IMR-90 (cell line): ENCODE measurements at regions not wholly inside any gene's neighbourhood (a gene's known extent, or its start where the extent isn't known, plus 50 kb on each side); places are given as distances from the start of the nearest gene placed in this dataset.

Source experiments
- ATAC-seq: fragments of 200-7000 bp; cut with Tn5 transposase; 2 replicates; pipeline ENCODE4 v1.9.1; 2020; ENCODE audit warnings: low read depth, mild to moderate bottlenecking, moderate library complexity
- BruUV-seq: library from RNA; stranded (reverse); fragments of 400-500 nt; replicated peaks from 2 replicates; lab custom pipeline; 2021; lab: Mats Ljungman, UMichigan
- CTCF ChIA-PET: fragments of 300-600 bp; formaldehyde crosslinking; extraction: SDS; loops from one replicate; lab custom pipeline; 2021; ENCODE audit warnings: antibody characterized with exemption; lab: Yijun Ruan, JAX
- POLR2A ChIA-PET: fragments of 300-600 bp; sonication (Branson Sonifier 250); formaldehyde crosslinking; loops from one replicate; lab custom pipeline; 2022; ENCODE audit warnings: antibody characterized with exemption; ENCODE audit not compliant: unreplicated experiment; lab: Charles Lee
- DNase-seq: peaks from one replicate; pipeline ENCODE4 v3.0.0; 2013
- H2AFZ ChIP-seq: replicated peaks from 2 replicates; pipeline ENCODE3; 2013; ENCODE audit warnings: low read length, mild to moderate bottlenecking; ENCODE audit not compliant: poor library complexity
- H2AK5ac ChIP-seq: 2 replicates; pipeline ENCODE4 v1.6.1; 2013; ENCODE audit warnings: low read depth, low read length, inconsistent platforms
- H2AK9ac ChIP-seq: replicated peaks from 2 replicates; pipeline ENCODE3; 2013; ENCODE audit warnings: mild to moderate bottlenecking, low read depth, low read length, moderate library complexity; ENCODE audit not compliant: poor library complexity
- H2BK120ac ChIP-seq: 2 replicates; pipeline ENCODE4 v1.6.1; 2013; ENCODE audit warnings: low read depth, low read length, inconsistent platforms
- H2BK15ac ChIP-seq: 3 replicates; pipeline ENCODE4 v1.6.1; 2013; ENCODE audit warnings: low read depth, low read length, inconsistent platforms
- H2BK20ac ChIP-seq: 2 replicates; pipeline ENCODE4 v1.6.1; 2013; ENCODE audit warnings: low read depth, mild to moderate bottlenecking, inconsistent platforms, low read length, moderate library complexity
- H2BK5ac ChIP-seq: 2 replicates; pipeline ENCODE4 v1.6.1; 2013; ENCODE audit warnings: mild to moderate bottlenecking, low read depth, low read length, inconsistent platforms; ENCODE audit not compliant: poor library complexity, severe bottlenecking
- H3K14ac ChIP-seq: replicated peaks from 2 replicates; pipeline ENCODE4 v1.6.1; 2013; ENCODE audit warnings: low read depth, low read length, inconsistent platforms
- H3K18ac ChIP-seq: 2 replicates; pipeline ENCODE4 v1.6.1; 2013; ENCODE audit warnings: low read depth, low read length, control low read depth
- H3K23ac ChIP-seq: 2 replicates; pipeline ENCODE4 v1.6.1; 2013; ENCODE audit warnings: low read depth, low read length, inconsistent platforms
- H3K27ac ChIP-seq: 2 replicates; pipeline ENCODE4 v1.5.1; 2013; ENCODE audit warnings: mild to moderate bottlenecking, control low read depth, low read length; ENCODE audit not compliant: insufficient read depth
- H3K27me3 ChIP-seq: 2 replicates; pipeline ENCODE4 v1.6.1; 2013; ENCODE audit warnings: low read length; ENCODE audit not compliant: control insufficient read depth, insufficient read depth
- H3K36me3 ChIP-seq: 2 replicates; pipeline ENCODE4 v1.6.1; 2013; ENCODE audit warnings: low read length, mixed read lengths; ENCODE audit not compliant: control insufficient read depth, insufficient read depth
- H3K4ac ChIP-seq: 2 replicates; pipeline ENCODE4 v1.6.1; 2013; ENCODE audit warnings: low read depth, low read length, inconsistent platforms
- H3K4me1 ChIP-seq: 2 replicates; pipeline ENCODE4 v1.6.1; 2013; ENCODE audit warnings: low read length, mixed read lengths; ENCODE audit not compliant: control insufficient read depth, insufficient read depth
- H3K4me2 ChIP-seq: 2 replicates; pipeline ENCODE4 v1.6.1; 2013; ENCODE audit warnings: low read depth, mild to moderate bottlenecking, control low read depth, low read length, moderate library complexity
- H3K4me3 ChIP-seq: 2 replicates; pipeline ENCODE4 v1.5.1; 2013; ENCODE audit warnings: low read depth, mild to moderate bottlenecking, control low read depth, low read length, moderate library complexity; ENCODE audit not compliant: insufficient read depth
- H3K56ac ChIP-seq: 2 replicates; pipeline ENCODE4 v1.6.1; 2013; ENCODE audit warnings: low read length, inconsistent platforms; ENCODE audit not compliant: insufficient read depth; ENCODE audit errors: extremely low read depth
- H3K79me1 ChIP-seq, 2 experiments: 2 replicates each; pipeline ENCODE4 v1.6.1; 2013; ENCODE audit warnings: low read length in 2 of 2, inconsistent platforms in 1 of 2, low read depth in 1 of 2
- H3K9ac ChIP-seq: 2 replicates; pipeline ENCODE4 v1.6.1; 2013; ENCODE audit warnings: low read depth, low read length, control low read depth
- H3K9me1 ChIP-seq: 2 replicates; pipeline ENCODE4 v1.6.1; 2013; ENCODE audit warnings: low read length, inconsistent platforms; ENCODE audit not compliant: insufficient read depth
- H3K9me3 ChIP-seq: 2 replicates; pipeline ENCODE4 v1.6.1; 2013; ENCODE audit warnings: low read length; ENCODE audit not compliant: control insufficient read depth, insufficient read depth
- H4K20me1 ChIP-seq: 2 replicates; pipeline ENCODE4 v1.6.1; 2013; ENCODE audit warnings: low read length, inconsistent platforms; ENCODE audit not compliant: insufficient read depth
- H4K5ac ChIP-seq: 2 replicates; pipeline ENCODE4 v1.6.1; 2013; ENCODE audit warnings: mild to moderate bottlenecking, low read depth, low read length, control low read depth
- H4K8ac ChIP-seq, 2 experiments: 2 replicates each; pipeline ENCODE4 v1.6.1; 2013; ENCODE audit warnings: low read depth in 2 of 2, low read length in 2 of 2, control low read depth in 1 of 2, inconsistent platforms in 1 of 2
- H4K91ac ChIP-seq: 2 replicates; pipeline ENCODE4 v1.6.1; 2013; ENCODE audit warnings: low read depth, low read length, inconsistent platforms; ENCODE audit not compliant: insufficient read depth
- BHLHE40 ChIP-seq: fragments of 150-350 bp; IDR thresholded peaks from 2 replicates; pipeline ENCODE4 v1.6.1; 2016; ENCODE audit warnings: mild to moderate bottlenecking, low read depth, low read length
- CEBPB ChIP-seq: IDR thresholded peaks from 2 replicates; pipeline ENCODE4 v1.6.1; 2012; ENCODE audit warnings: low read depth, low read length, improper control_type of control experiment
- CHD1 ChIP-seq: IDR thresholded peaks from 2 replicates; pipeline ENCODE4 v1.6.1; 2012; ENCODE audit warnings: low read depth, low read length, improper control_type of control experiment
- CTCF ChIP-seq: conservative IDR thresholded peaks from 2 replicates; pipeline ENCODE4 v1.5.1; 2012; ENCODE audit warnings: mild to moderate bottlenecking, low read depth, low read length, improper control_type of control experiment
- ELK1 ChIP-seq: fragments of 150-350 bp; IDR thresholded peaks from 2 replicates; pipeline ENCODE4 v1.6.1; 2016; ENCODE audit warnings: low read depth, mild to moderate bottlenecking, low read length, moderate library complexity, borderline replicate concordance
- FOS ChIP-seq: fragments of 150-350 bp; IDR thresholded peaks from 2 replicates; pipeline ENCODE4 v1.6.1; 2016; ENCODE audit warnings: low read depth, low read length
- MAFK ChIP-seq: IDR thresholded peaks from 2 replicates; pipeline ENCODE4 v1.6.1; 2012; ENCODE audit warnings: low read depth, low read length, improper control_type of control experiment
- MAZ ChIP-seq: IDR thresholded peaks from 2 replicates; pipeline ENCODE4 v1.6.1; 2012; ENCODE audit warnings: low read depth, mild to moderate bottlenecking, low read length, improper control_type of control experiment, moderate library complexity, borderline replicate concordance
- MXI1 ChIP-seq: IDR thresholded peaks from 2 replicates; pipeline ENCODE4 v1.6.1; 2012; ENCODE audit warnings: low read depth, mild to moderate bottlenecking, low read length, moderate library complexity, borderline replicate concordance
- NFE2L2 ChIP-seq: fragments of 150-350 bp; IDR thresholded peaks from 2 replicates; pipeline ENCODE4 v1.6.1; 2016; ENCODE audit warnings: low read depth, mild to moderate bottlenecking, low read length
- POLR2A ChIP-seq: IDR thresholded peaks from 2 replicates; pipeline ENCODE4 v1.6.1; 2012; ENCODE audit warnings: mild to moderate bottlenecking, low read depth, low read length
- RAD21 ChIP-seq: IDR thresholded peaks from 2 replicates; pipeline ENCODE4 v1.6.1; 2012; ENCODE audit warnings: low read length, improper control_type of control experiment
- RCOR1 ChIP-seq: IDR thresholded peaks from 2 replicates; pipeline ENCODE4 v1.6.1; 2012; ENCODE audit warnings: mild to moderate bottlenecking, low read length, improper control_type of control experiment; ENCODE audit not compliant: insufficient replicate concordance
- RFX5 ChIP-seq: IDR thresholded peaks from 2 replicates; pipeline ENCODE4 v1.8.0; 2012; ENCODE audit warnings: low read depth, mild to moderate bottlenecking, low read length, moderate library complexity
- SMC3 ChIP-seq: fragments of 150-350 bp; IDR thresholded peaks from 2 replicates; pipeline ENCODE4 v1.6.1; 2016; ENCODE audit warnings: low read depth, mild to moderate bottlenecking, antibody characterized with exemption, low read length, moderate library complexity
- USF2 ChIP-seq: fragments of 150-350 bp; IDR thresholded peaks from 2 replicates; pipeline ENCODE4 v1.6.1; 2017; ENCODE audit warnings: mild to moderate bottlenecking, antibody characterized with exemption, low read length, low read depth
- WGBS, 2 experiments: methylation state at CpG; one replicate each; pipeline versions ENCODE4 v1.1.5 to v1.1.7; 2013; ENCODE audit warnings: missing lambda C conversion rate in 2 of 2; ENCODE audit not compliant: insufficient read length in 1 of 2; ENCODE audit errors: extremely low coverage in 2 of 2; 5-methylcytosine and 5-hydroxymethylcytosine counted together
- dilution Hi-C: fragments of 300-500 bp; cut with HindIII; formaldehyde crosslinking; loops from one replicate; pipeline ENCODE4 v1.14.3; 2018; ENCODE audit warnings: low sequenced_read_pairs; ENCODE audit not compliant: unreplicated experiment
- in situ Hi-C: fragments of 300-500 bp; cut with MboI; formaldehyde crosslinking; loops from 3 replicates; pipeline ENCODE4 v1.14.3; 2019; ENCODE audit warnings: low sequenced_read_pairs, inconsistent platforms, mixed read lengths
- intact Hi-C: fragments of 100-400 bp; cut with micrococcal nuclease; formaldehyde crosslinking; loops from 2 replicates; pipeline ENCODE4 v1.10.0; 2022

- H2BK5ac ChIP-seq = no peak overlapping the region
- DNase-seq (no peak), ATAC-seq (no peak)
- no peaks in the 10 kb centered on the region for H3K4me1 ChIP-seq
- no peak overlapping the region for H3K23ac ChIP-seq
- H4K91ac ChIP-seq = no peak overlapping the region
- no peak overlapping the region for H2BK20ac ChIP-seq
- H3K9ac ChIP-seq = no peak overlapping the region
- no peak overlapping the region for H2BK120ac ChIP-seq
- no peak for TF ChIP-seq CEBPB
- no peak for TF ChIP-seq USF2
- TF ChIP-seq RFX5 = no peak
- no peak for TF ChIP-seq MXI1
- no peak for TF ChIP-seq ELK1
- TF ChIP-seq BHLHE40 = no peak
- TF ChIP-seq NFE2L2 = no peak
- TF ChIP-seq CTCF = no peak
- no peak for TF ChIP-seq POLR2A
- no peak for TF ChIP-seq SMC3
- no peak for TF ChIP-seq MAFK
- TF ChIP-seq RCOR1 = no peak
- TF ChIP-seq RAD21 = no peak
- no peak for TF ChIP-seq MAZ
- TF ChIP-seq CHD1 = no peak
- no peak for TF ChIP-seq FOS
- no peaks in the 10 kb centered on the region for H3K79me1 ChIP-seq
- H4K8ac ChIP-seq = no peak overlapping the region
- ChIA-PET CTCF (no interaction called here), POLR2A (no interaction called here)
- H3K27me3 ChIP-seq = peaks cover 40% of the 10 kb centered on the region
- H2AFZ ChIP-seq = no peak overlapping the region
- no TSS peak for BruUV-seq
- no peak overlapping the region for H3K18ac ChIP-seq
- H3K4me3 ChIP-seq = no peak overlapping the region
- no peak overlapping the region for H3K4me2 ChIP-seq
- H3K9me1 ChIP-seq = no peaks in the 10 kb centered on the region
- intact Hi-C loops = no loop called here
- 67% methylated on average over 2 of the region's 3 CpGs; no CpG with 5 or more reads in 1 of the 2 experiments for WGBS, 2 experiments
- no peak overlapping the region for H2BK15ac ChIP-seq
- no peak overlapping the region for H4K5ac ChIP-seq
- no peak overlapping the region for H3K14ac ChIP-seq
- no peaks in the 10 kb centered on the region for H3K9me3 ChIP-seq
- H4K20me1 ChIP-seq = no peaks in the 10 kb centered on the region
- no peak overlapping the region for H3K4ac ChIP-seq
- no peak overlapping the region for H3K56ac ChIP-seq
- H2AK9ac ChIP-seq = no peak overlapping the region
- H2AK5ac ChIP-seq = no peak overlapping the region
- no peak overlapping the region for H3K27ac ChIP-seq
- in situ Hi-C loops = no loop called here
- dilution Hi-C loops = no loop called here
- H3K36me3 ChIP-seq = no peaks in the 10 kb centered on the region
Observed at GRCh38 chr10:118974951-118975350, 54.6 kb upstream of the NANOS1 start.
